Endodermal cell (in vitro differentiated cells): ENCODE measurements at regions not wholly inside any gene's neighbourhood (a gene's known extent, or its start where the extent isn't known, plus 50 kb on each side); places are given as distances from the start of the nearest gene placed in this dataset.

Source experiments
- DNase-seq: peaks from one replicate; pipeline ENCODE4 v3.0.0-alpha.2; 2017
- H3K27ac ChIP-seq: 2 replicates; pipeline ENCODE4 v1.5.1; 2013; ENCODE audit warnings: mild to moderate bottlenecking, low read depth, low read length, moderate library complexity
- H3K27me3 ChIP-seq: 2 replicates; pipeline ENCODE4 v1.6.1; 2013; ENCODE audit warnings: mild to moderate bottlenecking, low read length, moderate library complexity; ENCODE audit not compliant: insufficient read depth, control insufficient read depth, poor library complexity, severe bottlenecking
- H3K36me3 ChIP-seq: 2 replicates; pipeline ENCODE4 v1.7.0; 2013; ENCODE audit warnings: mild to moderate bottlenecking, low read length, moderate library complexity; ENCODE audit not compliant: control insufficient read depth, insufficient read depth
- H3K4me1 ChIP-seq: one replicate; pipeline ENCODE4 v1.7.0; 2013; ENCODE audit warnings: low read length; ENCODE audit not compliant: control insufficient read depth, insufficient read depth
- H3K4me3 ChIP-seq: 2 replicates; pipeline ENCODE4 v1.5.1; 2013; ENCODE audit warnings: mild to moderate bottlenecking, low read length, moderate library complexity
- H3K9ac ChIP-seq: 2 replicates; pipeline ENCODE4 v1.6.1; 2013; ENCODE audit warnings: mild to moderate bottlenecking, low read length, moderate library complexity; ENCODE audit not compliant: poor library complexity, severe bottlenecking; ENCODE audit errors: extremely low read depth
- H3K9me3 ChIP-seq: 2 replicates; pipeline ENCODE4 v1.6.1; 2013; ENCODE audit warnings: mild to moderate bottlenecking, low read length, moderate library complexity; ENCODE audit not compliant: control insufficient read depth
- H3K27ac Mint-ChIP-seq: 2 replicates; pipeline ENCODE4 v1.8.0; 2020; ENCODE audit warnings: mixed read lengths
- H3K27me3 Mint-ChIP-seq: 2 replicates; pipeline ENCODE4 v1.8.0; 2021; ENCODE audit warnings: mild to moderate bottlenecking, mixed read lengths; ENCODE audit not compliant: insufficient read depth
- H3K36me3 Mint-ChIP-seq: 2 replicates; pipeline ENCODE4 v1.8.0; 2020; ENCODE audit warnings: low read depth, mixed read lengths
- H3K4me1 Mint-ChIP-seq: 2 replicates; pipeline ENCODE4 v1.8.0; 2020; ENCODE audit warnings: mixed read lengths
- H3K4me3 Mint-ChIP-seq: 2 replicates; pipeline ENCODE4 v1.8.0; 2020; ENCODE audit warnings: mild to moderate bottlenecking, moderate library complexity, mixed read lengths
- H3K9me3 Mint-ChIP-seq: 2 replicates; pipeline ENCODE4 v1.8.0; 2020; ENCODE audit warnings: mild to moderate bottlenecking, mixed read lengths
- WGBS, 2 experiments: methylation state at CpG; one replicate each; pipeline versions ENCODE4 v1.1.5 to v1.1.7; 2013; ENCODE audit warnings: missing lambda C conversion rate in 2 of 2, mixed read lengths in 1 of 2; ENCODE audit not compliant: insufficient coverage in 1 of 2, insufficient read length in 1 of 2; 5-methylcytosine and 5-hydroxymethylcytosine counted together
- TF ChIP-seq, protein P1 (sequence below): fragments of 200-600 bp; sonication (generic); conservative IDR thresholded peaks from 2 replicates; pipeline ENCODE4 v1.5.0; 2021; ENCODE audit warnings: antibody characterized with exemption, mild to moderate bottlenecking

DNA sequence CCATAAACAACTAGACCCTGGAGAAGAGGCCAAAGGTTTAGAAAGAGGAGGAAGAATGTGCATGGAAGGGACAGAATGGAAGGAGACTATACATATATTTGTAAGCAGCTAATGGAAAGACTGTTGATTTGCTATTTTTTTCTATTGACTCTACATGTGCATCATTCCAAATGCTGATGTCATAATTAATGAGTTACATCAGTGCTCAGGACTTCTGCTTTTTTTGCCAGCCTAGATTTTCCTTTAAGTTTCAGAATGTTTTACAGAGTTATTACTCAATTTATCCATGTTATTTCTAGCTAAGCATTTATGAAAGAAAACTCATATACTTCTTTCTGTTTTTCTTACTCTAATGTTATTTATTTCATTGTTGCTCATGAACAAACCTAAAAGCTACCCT, 62.6 kb upstream of the VGLL3 start:
- no peak overlapping the region for H3K9ac ChIP-seq
- no peaks in the 10 kb centered on the region for H3K4me1 ChIP-seq
- no peaks in the 10 kb centered on the region for H3K27me3 ChIP-seq
- H3K27ac ChIP-seq, result no peak overlapping the region
- DNase-seq, result no peak
- H3K4me3 ChIP-seq, result no peak overlapping the region
- no peaks in the 10 kb centered on the region for H3K36me3 ChIP-seq
- Mint-ChIP-seq H3K27me3 (peaks cover 27% of the 10 kb centered on the region), H3K36me3 (no peaks in the 10 kb centered on the region), H3K9me3 (no peaks in the 10 kb centered on the region), H3K27ac (no peak overlapping the region), H3K4me3 (no peak overlapping the region), H3K4me1 (no peaks in the 10 kb centered on the region)
- H3K9me3 ChIP-seq, result no peaks in the 10 kb centered on the region
- TF ChIP-seq, protein P1, sequence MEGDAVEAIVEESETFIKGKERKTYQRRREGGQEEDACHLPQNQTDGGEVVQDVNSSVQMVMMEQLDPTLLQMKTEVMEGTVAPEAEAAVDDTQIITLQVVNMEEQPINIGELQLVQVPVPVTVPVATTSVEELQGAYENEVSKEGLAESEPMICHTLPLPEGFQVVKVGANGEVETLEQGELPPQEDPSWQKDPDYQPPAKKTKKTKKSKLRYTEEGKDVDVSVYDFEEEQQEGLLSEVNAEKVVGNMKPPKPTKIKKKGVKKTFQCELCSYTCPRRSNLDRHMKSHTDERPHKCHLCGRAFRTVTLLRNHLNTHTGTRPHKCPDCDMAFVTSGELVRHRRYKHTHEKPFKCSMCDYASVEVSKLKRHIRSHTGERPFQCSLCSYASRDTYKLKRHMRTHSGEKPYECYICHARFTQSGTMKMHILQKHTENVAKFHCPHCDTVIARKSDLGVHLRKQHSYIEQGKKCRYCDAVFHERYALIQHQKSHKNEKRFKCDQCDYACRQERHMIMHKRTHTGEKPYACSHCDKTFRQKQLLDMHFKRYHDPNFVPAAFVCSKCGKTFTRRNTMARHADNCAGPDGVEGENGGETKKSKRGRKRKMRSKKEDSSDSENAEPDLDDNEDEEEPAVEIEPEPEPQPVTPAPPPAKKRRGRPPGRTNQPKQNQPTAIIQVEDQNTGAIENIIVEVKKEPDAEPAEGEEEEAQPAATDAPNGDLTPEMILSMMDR, result no peak

DNA sequence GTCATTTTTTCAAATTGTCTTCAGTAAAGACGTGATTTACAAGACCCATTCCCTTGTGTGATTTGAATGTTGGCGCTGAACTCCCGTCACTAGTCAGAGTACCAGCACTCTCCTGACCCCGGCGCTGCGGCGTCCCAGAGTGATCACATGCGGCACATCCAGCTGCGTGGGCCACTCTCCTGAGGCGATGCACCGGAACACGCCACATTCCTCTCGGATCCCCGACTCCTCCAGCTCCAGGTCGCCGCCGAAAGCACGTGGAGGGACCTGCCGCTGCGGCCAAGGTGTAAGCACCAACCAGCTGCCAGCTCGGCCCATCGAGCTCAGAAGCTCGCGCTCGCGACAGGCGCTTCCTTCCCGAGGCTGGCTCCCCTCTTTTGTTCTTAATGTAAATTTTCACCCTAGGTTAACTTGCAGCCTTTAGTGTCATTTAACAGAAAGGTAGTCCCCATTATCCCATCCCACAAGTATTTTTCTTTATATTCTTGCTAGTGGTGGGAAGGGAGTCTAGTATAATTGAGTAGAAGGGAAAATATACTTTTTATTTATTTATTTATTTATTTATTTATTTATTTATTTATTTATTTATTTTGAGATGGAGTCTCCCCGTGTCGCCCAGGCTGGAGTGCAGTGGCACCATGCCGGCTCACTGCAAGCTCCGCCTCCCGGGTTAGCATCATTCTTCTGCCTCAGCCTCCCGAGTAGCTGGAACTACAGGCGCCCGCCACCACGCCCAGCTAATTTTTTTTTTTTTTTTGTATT, 61.7 kb upstream of the VGLL3 start:
- H3K9me3 ChIP-seq, result no peaks in the 10 kb centered on the region
- no peaks in the 10 kb centered on the region for H3K4me1 Mint-ChIP-seq
- no peak overlapping the region for H3K9ac ChIP-seq
- no peaks in the 10 kb centered on the region for H3K9me3 Mint-ChIP-seq
- H3K36me3 ChIP-seq, result no peaks in the 10 kb centered on the region
- H3K27me3 Mint-ChIP-seq, result peaks cover 27% of the 10 kb centered on the region
- DNase-seq, result peak; percentile 61
- H3K4me1 ChIP-seq, result no peaks in the 10 kb centered on the region
- 93 to 94% methylated on average over 12 to 33 of the region's 37 CpGs for WGBS, 2 experiments
- no peak overlapping the region for H3K27ac ChIP-seq
- TF ChIP-seq, protein P1, result no peak
- H3K36me3 Mint-ChIP-seq, result no peaks in the 10 kb centered on the region
- H3K4me3 Mint-ChIP-seq, result peak overlapping the region; percentile 46
- peak overlapping the region; percentile 12 for H3K27ac Mint-ChIP-seq
- H3K4me3 ChIP-seq, result no peak overlapping the region
- no peaks in the 10 kb centered on the region for H3K27me3 ChIP-seq

DNA sequence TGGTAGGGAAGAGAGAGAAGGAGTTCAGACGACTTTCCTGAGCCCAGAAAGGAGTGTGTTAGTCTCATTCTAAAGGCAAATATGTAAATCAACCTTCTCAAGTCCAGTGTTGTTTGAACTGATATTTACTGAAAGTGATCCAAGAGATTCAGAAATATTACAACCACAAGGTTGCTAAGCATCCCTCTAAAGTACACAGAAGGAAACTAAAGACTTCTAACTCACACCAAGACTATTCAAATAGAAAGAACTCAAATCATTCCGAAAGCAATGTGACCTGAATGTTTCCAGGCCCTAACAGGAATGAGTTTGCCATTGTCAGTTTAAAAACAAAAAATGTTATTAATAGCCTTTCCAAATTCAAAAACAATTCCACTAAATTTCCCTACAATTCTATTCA, 56.9 kb upstream of the VGLL3 start:
- H3K36me3 ChIP-seq, result no peaks in the 10 kb centered on the region
- H3K9me3 ChIP-seq, result no peaks in the 10 kb centered on the region
- H3K4me1 ChIP-seq, result no peaks in the 10 kb centered on the region
- TF ChIP-seq, protein P1, result no peak
- no peak overlapping the region for H3K4me3 ChIP-seq
- 84 to 93% methylated on average over 2 of the region's 2 CpGs for WGBS, 2 experiments
- H3K27ac ChIP-seq, result no peak overlapping the region
- H3K27me3 ChIP-seq, result no peaks in the 10 kb centered on the region
- H3K9ac ChIP-seq, result no peak overlapping the region
- H3K4me1 Mint-ChIP-seq, result peaks cover 5% of the 10 kb centered on the region
- H3K4me3 Mint-ChIP-seq, result no peak overlapping the region
- H3K9me3 Mint-ChIP-seq, result no peaks in the 10 kb centered on the region
- peaks cover 19% of the 10 kb centered on the region for H3K27me3 Mint-ChIP-seq
- no peaks in the 10 kb centered on the region for H3K36me3 Mint-ChIP-seq
- DNase-seq, result no peak
- no peak overlapping the region for H3K27ac Mint-ChIP-seq
